Gastrocnemius medialis (tissue), 4 donors: ENCODE measurements at regions not wholly inside any gene's neighbourhood (a gene's known extent, or its start where the extent isn't known, plus 50 kb on each side); places are given as distances from the start of the nearest gene placed in this dataset.

Source experiments
- POLR2A ChIP-seq, 2 donors: fragments of 450-650 bp; IDR thresholded peaks; one replicate each; pipeline ENCODE4 v1.6.1; 2017; ENCODE audit warnings: antibody characterized with exemption in 2 of 2, mild to moderate bottlenecking in 2 of 2, moderate library complexity in 2 of 2
- TF ChIP-seq, protein P1 (sequence below), 5 experiments: fragments of 450-650 bp in 3 of 5; fragments of 200-600 bp in 2 of 5; sonication (generic) in 2 of 5; IDR thresholded peaks in 4 of 5; conservative IDR thresholded peaks in 1 of 5; 1 replicate in 4 of 5; 2 replicates in 1 of 5; pipeline ENCODE4 v1.5.1; 2016 to 2019; ENCODE audit warnings: antibody characterized with exemption in 5 of 5, mild to moderate bottlenecking in 3 of 5, moderate library complexity in 3 of 5

- TF ChIP-seq, protein P1, sequence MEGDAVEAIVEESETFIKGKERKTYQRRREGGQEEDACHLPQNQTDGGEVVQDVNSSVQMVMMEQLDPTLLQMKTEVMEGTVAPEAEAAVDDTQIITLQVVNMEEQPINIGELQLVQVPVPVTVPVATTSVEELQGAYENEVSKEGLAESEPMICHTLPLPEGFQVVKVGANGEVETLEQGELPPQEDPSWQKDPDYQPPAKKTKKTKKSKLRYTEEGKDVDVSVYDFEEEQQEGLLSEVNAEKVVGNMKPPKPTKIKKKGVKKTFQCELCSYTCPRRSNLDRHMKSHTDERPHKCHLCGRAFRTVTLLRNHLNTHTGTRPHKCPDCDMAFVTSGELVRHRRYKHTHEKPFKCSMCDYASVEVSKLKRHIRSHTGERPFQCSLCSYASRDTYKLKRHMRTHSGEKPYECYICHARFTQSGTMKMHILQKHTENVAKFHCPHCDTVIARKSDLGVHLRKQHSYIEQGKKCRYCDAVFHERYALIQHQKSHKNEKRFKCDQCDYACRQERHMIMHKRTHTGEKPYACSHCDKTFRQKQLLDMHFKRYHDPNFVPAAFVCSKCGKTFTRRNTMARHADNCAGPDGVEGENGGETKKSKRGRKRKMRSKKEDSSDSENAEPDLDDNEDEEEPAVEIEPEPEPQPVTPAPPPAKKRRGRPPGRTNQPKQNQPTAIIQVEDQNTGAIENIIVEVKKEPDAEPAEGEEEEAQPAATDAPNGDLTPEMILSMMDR (IDR thresholded peaks at IDR 0.05 in 4 of 5, conservative IDR thresholded peaks at IDR 0.05 in 1 of 5) = no peak
- TF ChIP-seq POLR2A (IDR thresholded peaks at IDR 0.05) = no peak
These were observed 491.9 kb downstream of the BCOR start for GRCh38 chrX:39605866-39606265.
